ENCODE measurements at regions not wholly inside any gene's neighbourhood (a gene's known extent, or its start where the extent isn't known, plus 50 kb on each side); places are given as distances from the start of the nearest gene placed in this dataset.

- H2AFZ ChIP-seq (ENCODE audit: low read length), result no peak overlapping the region
- no peaks in the 10 kb centered on the region for H3K4me1 ChIP-seq (ENCODE audit: insufficient read depth, low read length, severe bottlenecking)
- H3K9ac ChIP-seq (ENCODE audit: low read length), result no peak overlapping the region
- H4K20me1 ChIP-seq (ENCODE audit: insufficient read depth, low read length), result no peaks in the 10 kb centered on the region
- H3K9me2 ChIP-seq (ENCODE audit: low read depth, low read length), result no peaks in the 10 kb centered on the region
- no peak overlapping the region for H3K4me2 ChIP-seq (ENCODE audit: low read length)
- H3K36me3 ChIP-seq (ENCODE audit: insufficient read depth, low read length), result no peaks in the 10 kb centered on the region
- no peaks in the 10 kb centered on the region for H3F3A ChIP-seq (ENCODE audit: insufficient read depth, low read length)
- TF ChIP-seq CTCF (IDR thresholded peaks at IDR 0.05; ENCODE audit: low read length) (no peak), EZH2 (IDR thresholded peaks at IDR 0.05; ENCODE audit: borderline replicate concordance, low read length) (no peak)
- no peaks in the 10 kb centered on the region for H3K9me3 ChIP-seq (ENCODE audit: low read length)
- H3K27ac ChIP-seq (ENCODE audit: low read depth, low read length, poor library complexity, severe bottlenecking), result no peak overlapping the region
- no peaks in the 10 kb centered on the region for H3K27me3 ChIP-seq (ENCODE audit: insufficient read depth, low read length)
- H3K4me3 ChIP-seq (ENCODE audit: low read depth, low read length, poor library complexity, severe bottlenecking), result no peak overlapping the region
- H3K79me2 ChIP-seq (ENCODE audit: insufficient read depth, low read length), result no peaks in the 10 kb centered on the region
Measured at GRCh38 chr16:48014349-48015135, 141.3 kb downstream of the ABCC12 start.

DNA sequence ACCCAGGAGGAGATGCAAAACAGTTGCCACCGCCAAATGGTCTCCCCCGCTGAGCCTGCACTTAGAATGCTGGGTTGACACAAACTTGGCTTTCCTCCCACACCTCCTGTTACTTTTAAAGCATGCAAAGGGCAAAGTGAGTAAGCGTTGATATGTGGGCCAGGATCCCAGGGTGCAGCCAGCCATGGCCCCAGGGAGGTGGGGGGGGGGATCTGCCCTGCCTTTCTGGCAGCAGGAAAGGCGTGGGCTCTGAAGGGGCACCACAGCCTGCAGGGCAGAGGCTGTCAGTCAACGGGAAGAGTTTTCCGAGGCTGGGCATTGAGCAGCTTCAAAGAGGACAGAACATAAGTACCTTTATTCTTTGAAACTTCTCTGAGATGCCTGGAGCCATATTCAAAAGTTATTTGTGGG, 142.3 kb downstream of the ABCC12 start:
- no peaks in the 10 kb centered on the region for H3K9me3 ChIP-seq (ENCODE audit: low read length)
- H3K79me2 ChIP-seq (ENCODE audit: insufficient read depth, low read length), result no peaks in the 10 kb centered on the region
- H3K9me2 ChIP-seq (ENCODE audit: low read depth, low read length), result no peaks in the 10 kb centered on the region
- no peaks in the 10 kb centered on the region for H4K20me1 ChIP-seq (ENCODE audit: insufficient read depth, low read length)
- H2AFZ ChIP-seq (ENCODE audit: low read length), result no peak overlapping the region
- no peak for TF ChIP-seq EZH2 (IDR thresholded peaks at IDR 0.05; ENCODE audit: borderline replicate concordance, low read length)
- no peak for TF ChIP-seq CTCF (IDR thresholded peaks at IDR 0.05; ENCODE audit: low read length)
- H3K4me3 ChIP-seq (ENCODE audit: low read depth, low read length, poor library complexity, severe bottlenecking), result no peak overlapping the region
- H3K27ac ChIP-seq (ENCODE audit: low read depth, low read length, poor library complexity, severe bottlenecking), result no peak overlapping the region
- H3K27me3 ChIP-seq (ENCODE audit: insufficient read depth, low read length), result no peaks in the 10 kb centered on the region
- H3K4me2 ChIP-seq (ENCODE audit: low read length), result no peak overlapping the region
- no peaks in the 10 kb centered on the region for H3K36me3 ChIP-seq (ENCODE audit: insufficient read depth, low read length)
- H3F3A ChIP-seq (ENCODE audit: insufficient read depth, low read length), result no peaks in the 10 kb centered on the region
- H3K9ac ChIP-seq (ENCODE audit: low read length), result no peak overlapping the region
- no peaks in the 10 kb centered on the region for H3K4me1 ChIP-seq (ENCODE audit: insufficient read depth, low read length, severe bottlenecking)

DNA sequence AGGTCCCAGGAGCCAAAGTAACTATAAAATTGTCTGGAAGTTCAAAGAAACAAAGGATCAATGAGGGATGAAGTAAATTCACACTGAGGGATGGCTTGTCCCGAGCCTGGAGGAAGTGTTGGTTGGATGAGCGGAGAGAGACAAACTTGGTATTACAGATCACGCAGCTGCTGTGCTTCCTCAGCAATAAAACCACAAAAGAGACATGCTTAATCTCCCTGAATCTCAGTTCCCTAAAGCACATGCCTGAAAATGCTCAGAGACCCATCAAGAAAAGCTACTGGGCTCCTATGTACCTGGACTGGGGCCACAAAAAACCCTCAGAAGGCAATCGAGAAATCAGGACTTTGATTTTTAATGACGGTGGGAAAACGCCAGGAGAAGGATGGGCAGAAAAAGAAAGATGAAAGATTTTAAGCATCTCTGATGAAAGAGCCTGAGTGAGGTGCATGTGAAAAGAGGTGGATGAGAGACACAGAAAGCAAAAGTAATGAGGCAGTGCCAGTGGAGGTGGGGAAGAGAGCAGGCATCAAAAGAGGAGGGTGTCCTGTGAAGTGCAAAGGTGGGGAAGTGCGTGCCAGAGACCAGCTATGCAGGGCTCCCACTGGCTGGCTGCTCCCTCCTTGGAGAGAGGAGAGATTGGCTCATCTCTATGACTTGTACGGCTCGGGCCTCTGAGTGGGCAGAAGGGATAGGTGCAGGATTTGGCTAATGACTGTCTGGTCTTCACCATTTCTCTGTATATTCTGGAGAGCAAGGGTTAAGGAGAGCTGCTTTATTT, 143.7 kb downstream of the ABCC12 start:
- Histone ChIP-seq H3K79me2 (ENCODE audit: insufficient read depth, low read length) (no peaks in the 10 kb centered on the region), H4K20me1 (ENCODE audit: insufficient read depth, low read length) (no peaks in the 10 kb centered on the region), H3K9me3 (ENCODE audit: low read length) (no peaks in the 10 kb centered on the region), H3K27me3 (ENCODE audit: insufficient read depth, low read length) (no peaks in the 10 kb centered on the region), H3K9ac (ENCODE audit: low read length) (no peak overlapping the region), H3K27ac (ENCODE audit: low read depth, low read length, poor library complexity, severe bottlenecking) (no peak overlapping the region), H3K4me2 (ENCODE audit: low read length) (no peak overlapping the region), H3F3A (ENCODE audit: insufficient read depth, low read length) (no peaks in the 10 kb centered on the region), H3K9me2 (ENCODE audit: low read depth, low read length) (no peaks in the 10 kb centered on the region), H2AFZ (ENCODE audit: low read length) (no peak overlapping the region), H3K4me1 (ENCODE audit: insufficient read depth, low read length, severe bottlenecking) (no peaks in the 10 kb centered on the region), H3K36me3 (ENCODE audit: insufficient read depth, low read length) (no peaks in the 10 kb centered on the region), H3K4me3 (ENCODE audit: low read depth, low read length, poor library complexity, severe bottlenecking) (no peak overlapping the region)
- TF ChIP-seq CTCF (IDR thresholded peaks at IDR 0.05; ENCODE audit: low read length) (no peak), EZH2 (IDR thresholded peaks at IDR 0.05; ENCODE audit: borderline replicate concordance, low read length) (no peak)

All from OCI-LY1 (cell line).